ENCODE measurements at regions not wholly inside any gene's neighbourhood (a gene's known extent, or its start where the extent isn't known, plus 50 kb on each side); places are given as distances from the start of the nearest gene placed in this dataset.

DNA sequence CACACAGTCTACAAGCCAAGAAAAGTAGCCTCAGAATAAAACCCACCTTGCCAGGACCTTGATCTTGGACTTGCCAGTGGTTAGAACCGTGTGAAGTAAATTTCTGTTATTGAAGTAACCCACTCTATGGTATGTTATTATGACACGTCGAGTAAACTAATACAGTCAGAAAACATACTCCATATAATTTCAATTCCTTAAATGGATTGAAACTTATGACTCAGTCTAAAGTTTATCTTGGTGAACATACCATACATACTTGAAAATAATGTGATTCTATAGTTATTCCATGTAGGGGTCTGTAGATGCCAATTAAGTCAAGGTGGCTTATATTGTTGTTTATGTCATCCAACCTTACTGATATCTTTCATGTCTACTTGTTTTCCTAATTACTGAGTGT lies 950.7 kb downstream of the TLE4 start:
- no peak overlapping the region for H3K4me3 Mint-ChIP-seq
- DNase-seq, result no peak
- no peak for TF ChIP-seq CTCF (IDR thresholded peaks at IDR 0.05)
- CTCF ChIA-PET, result no interaction called here
- POLR2A ChIA-PET, result no interaction called here
- intact Hi-C loops (cut with micrococcal nuclease), result no loop called here
- no peaks in the 10 kb centered on the region for H3K4me1 Mint-ChIP-seq
- H3K27ac Mint-ChIP-seq, result no peak overlapping the region
- no peaks in the 10 kb centered on the region for H3K27me3 Mint-ChIP-seq
- no peak for ATAC-seq (ENCODE audit: low read depth)
- H3K36me3 Mint-ChIP-seq (ENCODE audit: low read depth), result peaks cover 11% of the 10 kb centered on the region
- H3K9me3 Mint-ChIP-seq, result peaks cover 23% of the 10 kb centered on the region

DNA sequence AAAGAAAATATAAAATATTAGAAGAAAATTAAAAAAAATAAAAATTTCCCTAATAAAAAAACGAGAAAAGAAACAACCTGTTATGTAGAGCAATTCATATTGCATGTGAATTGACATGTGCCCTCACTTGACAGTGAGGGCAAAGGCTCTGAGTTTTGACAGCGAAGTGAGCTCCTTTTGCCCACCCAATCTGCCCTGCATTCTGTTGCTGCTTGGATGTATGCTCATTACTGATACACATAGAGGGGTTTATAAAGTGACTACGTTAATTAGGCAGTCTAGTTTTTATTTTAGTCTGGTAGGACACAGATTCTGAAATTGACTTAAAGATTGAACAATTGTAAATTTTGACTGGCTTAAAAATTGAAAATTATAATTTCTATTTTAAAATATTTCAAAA lies 949.4 kb downstream of the TLE4 start:
- ChIA-PET POLR2A (no interaction called here), CTCF (no interaction called here)
- no peak for DNase-seq
- H3K36me3 Mint-ChIP-seq (ENCODE audit: low read depth), result peaks cover 11% of the 10 kb centered on the region
- no peaks in the 10 kb centered on the region for H3K4me1 Mint-ChIP-seq
- no peak for TF ChIP-seq CTCF (IDR thresholded peaks at IDR 0.05)
- no peak overlapping the region for H3K27ac Mint-ChIP-seq
- ATAC-seq (ENCODE audit: low read depth), result no peak
- intact Hi-C loops (cut with micrococcal nuclease), result no loop called here
- no peak overlapping the region for H3K4me3 Mint-ChIP-seq
- H3K27me3 Mint-ChIP-seq, result no peaks in the 10 kb centered on the region
- H3K9me3 Mint-ChIP-seq, result peaks cover 21% of the 10 kb centered on the region

- Mint-ChIP-seq H3K27me3 (no peaks in the 10 kb centered on the region), H3K27ac (no peak overlapping the region), H3K4me3 (no peak overlapping the region), H3K36me3 (ENCODE audit: low read depth) (peaks cover 7% of the 10 kb centered on the region), H3K4me1 (no peaks in the 10 kb centered on the region), H3K9me3 (peaks cover 19% of the 10 kb centered on the region)
- ChIA-PET CTCF (no interaction called here), POLR2A (no interaction called here)
- TF ChIP-seq CTCF (IDR thresholded peaks at IDR 0.05), result no peak
- intact Hi-C loops (cut with micrococcal nuclease), result no loop called here
- DNase-seq (no peak), ATAC-seq (ENCODE audit: low read depth) (no peak)
Measured at GRCh38 chr9:80520231-80520630, 948.5 kb downstream of the TLE4 start.

DNA sequence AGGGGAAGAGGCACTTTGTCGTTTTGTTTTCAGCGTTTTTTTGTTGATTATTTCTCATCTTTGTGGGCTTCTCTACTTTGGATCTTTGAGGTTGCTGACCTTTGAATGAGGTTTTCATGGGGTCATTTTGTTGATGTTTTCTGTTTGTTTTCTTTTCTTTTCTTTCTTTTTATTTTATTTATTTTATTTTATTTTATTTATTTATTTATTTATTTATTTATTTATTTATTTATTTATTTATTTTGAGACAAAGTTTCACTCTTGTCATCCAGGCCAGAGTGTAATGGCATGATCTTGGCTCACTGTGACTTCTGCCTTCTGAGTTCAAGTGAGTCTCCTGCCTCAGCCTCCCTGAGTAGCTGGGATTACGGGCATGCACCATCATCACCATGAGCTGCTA lies 946.7 kb downstream of the TLE4 start:
- no peak for TF ChIP-seq CTCF (IDR thresholded peaks at IDR 0.05)
- Mint-ChIP-seq H3K4me1 (no peaks in the 10 kb centered on the region), H3K9me3 (peaks cover 16% of the 10 kb centered on the region), H3K36me3 (ENCODE audit: low read depth) (peaks cover 2% of the 10 kb centered on the region), H3K27me3 (no peaks in the 10 kb centered on the region), H3K4me3 (no peak overlapping the region), H3K27ac (no peak overlapping the region)
- DNase-seq (no peak), ATAC-seq (ENCODE audit: low read depth) (no peak)
- ChIA-PET POLR2A (no interaction called here), CTCF (no interaction called here)
- intact Hi-C loops (cut with micrococcal nuclease), result no loop called here

GRCh38 chr9:80516679-80517078 lies 944.9 kb downstream of the TLE4 start:
- DNase-seq (no peak), ATAC-seq (ENCODE audit: low read depth) (no peak)
- no peaks in the 10 kb centered on the region for H3K27me3 Mint-ChIP-seq
- POLR2A ChIA-PET, result no interaction called here
- no peak overlapping the region for H3K4me3 Mint-ChIP-seq
- H3K9me3 Mint-ChIP-seq, result peaks cover 13% of the 10 kb centered on the region
- CTCF ChIA-PET, result no interaction called here
- peaks cover 2% of the 10 kb centered on the region for H3K36me3 Mint-ChIP-seq (ENCODE audit: low read depth)
- intact Hi-C loops (cut with micrococcal nuclease), result no loop called here
- H3K27ac Mint-ChIP-seq, result no peak overlapping the region
- no peaks in the 10 kb centered on the region for H3K4me1 Mint-ChIP-seq
- TF ChIP-seq CTCF (IDR thresholded peaks at IDR 0.05), result no peak

All from activated B cell treated with CpG ODN at 0.5 μM for 24 hours (primary cell).